Activated naive CD4-positive, alpha-beta T cell treated with anti-CD3 and anti-CD28 coated beads, Interleukin-2, amount 50 U/mL, for 16 hours (primary cell): ENCODE measurements at regions not wholly inside any gene's neighbourhood (a gene's known extent, or its start where the extent isn't known, plus 50 kb on each side); places are given as distances from the start of the nearest gene placed in this dataset.
"Not testable (repeated sequence)": the region's sequence is repeated elsewhere in the genome, so short reads cannot be mapped to it uniquely, and the experiment has no call there.

ENCODE experiments used
- DNase-seq: peaks from one replicate; pipeline ENCODE4 v3.0.0-alpha.2; 2020

DNA sequence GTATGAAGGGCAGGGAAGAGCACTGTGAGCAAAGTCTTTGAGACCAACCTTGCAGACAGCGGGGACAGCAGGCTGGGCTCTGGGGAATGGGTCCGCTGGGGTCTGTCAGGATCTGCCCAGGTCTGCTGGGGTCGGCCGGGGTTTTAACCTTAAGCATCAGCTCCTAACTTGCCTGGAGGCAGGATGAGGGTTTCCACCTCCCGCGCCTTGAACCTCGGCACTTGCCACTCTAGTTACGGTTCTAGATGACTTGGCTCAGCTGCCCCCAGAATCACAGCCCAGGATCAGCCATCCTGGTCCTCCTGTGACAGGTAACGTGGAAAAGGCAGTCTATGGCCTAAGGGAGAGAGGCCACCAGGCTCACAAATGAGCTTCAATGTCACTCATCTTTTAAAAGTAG, 50.4 kb upstream of the CACUL1 start:
- DNase-seq, result no peak

DNA sequence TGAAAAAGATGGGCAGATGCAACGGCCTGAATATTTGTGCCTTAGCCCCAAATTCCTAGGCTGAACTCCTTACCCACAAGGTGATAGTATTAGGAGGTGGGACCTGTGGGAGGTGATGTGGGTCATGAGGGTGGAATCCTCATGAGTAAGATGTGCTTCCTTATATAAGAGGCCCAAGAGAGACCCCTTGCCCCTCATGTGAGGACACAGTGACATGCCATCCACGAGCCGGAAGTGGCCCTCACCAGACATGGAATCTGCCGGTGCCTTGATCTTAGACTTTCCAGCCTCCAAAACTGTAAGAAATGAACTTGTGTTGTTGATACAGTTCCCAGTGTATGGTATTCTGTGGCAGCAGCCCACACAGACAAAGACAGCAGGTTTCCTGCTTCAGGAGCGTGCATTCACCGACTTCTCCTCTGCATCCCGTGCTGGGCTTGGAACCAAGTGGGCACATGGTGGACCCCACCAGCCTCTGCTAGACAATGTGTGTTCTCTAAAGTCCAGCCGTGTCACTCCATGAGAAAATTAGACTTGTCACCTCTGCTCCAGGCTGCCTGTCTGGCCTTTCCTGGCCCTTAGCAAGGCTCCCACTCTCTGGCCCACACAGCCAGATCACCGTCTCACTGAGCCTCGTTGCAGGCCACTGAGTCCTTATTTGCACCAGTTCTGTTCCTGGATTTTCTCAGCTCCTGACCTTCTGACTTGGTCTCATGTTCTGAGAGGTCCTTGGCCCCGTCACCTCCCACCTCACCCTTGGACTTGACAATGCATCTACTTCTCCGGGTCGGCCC, 52.9 kb upstream of the CACUL1 start:
- DNase-seq, result no peak

DNA sequence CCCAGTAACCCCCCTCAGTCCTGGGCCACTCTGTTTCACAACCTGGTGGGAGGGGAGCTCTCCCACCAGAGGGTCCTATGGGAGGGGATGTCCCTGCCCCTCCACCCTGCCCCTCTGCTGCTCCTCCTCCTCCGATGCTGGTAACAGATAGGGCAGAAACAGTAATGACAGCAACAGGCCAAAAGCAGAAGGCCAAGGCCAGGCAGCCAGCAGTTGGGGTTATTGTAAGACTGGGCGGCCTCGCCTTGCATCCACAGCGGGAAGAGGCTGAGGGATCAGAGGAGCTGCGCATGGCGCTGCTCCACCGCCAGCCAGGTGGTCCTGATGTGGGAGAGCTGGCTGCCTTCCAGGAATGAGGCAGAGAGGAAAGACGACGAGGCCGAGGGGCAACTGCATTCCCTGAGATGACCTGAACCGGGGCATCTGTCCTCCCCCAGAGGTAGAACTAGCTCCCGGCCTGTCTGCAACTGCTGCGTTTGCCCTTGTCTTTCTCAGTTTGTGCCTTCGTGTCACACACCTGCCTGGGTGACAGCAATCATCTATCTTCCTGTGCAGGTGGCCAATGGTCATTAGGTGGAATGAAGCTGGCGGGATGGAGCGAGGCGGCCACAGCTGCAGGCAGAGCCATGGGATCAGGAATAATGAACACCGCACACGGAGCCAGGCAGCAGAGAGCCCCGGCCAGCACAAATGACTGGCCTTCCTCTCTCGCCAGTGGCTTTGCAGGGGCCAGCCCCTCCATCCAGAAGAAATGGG, 54.0 kb upstream of the CACUL1 start:
- DNase-seq, result no peak

DNA sequence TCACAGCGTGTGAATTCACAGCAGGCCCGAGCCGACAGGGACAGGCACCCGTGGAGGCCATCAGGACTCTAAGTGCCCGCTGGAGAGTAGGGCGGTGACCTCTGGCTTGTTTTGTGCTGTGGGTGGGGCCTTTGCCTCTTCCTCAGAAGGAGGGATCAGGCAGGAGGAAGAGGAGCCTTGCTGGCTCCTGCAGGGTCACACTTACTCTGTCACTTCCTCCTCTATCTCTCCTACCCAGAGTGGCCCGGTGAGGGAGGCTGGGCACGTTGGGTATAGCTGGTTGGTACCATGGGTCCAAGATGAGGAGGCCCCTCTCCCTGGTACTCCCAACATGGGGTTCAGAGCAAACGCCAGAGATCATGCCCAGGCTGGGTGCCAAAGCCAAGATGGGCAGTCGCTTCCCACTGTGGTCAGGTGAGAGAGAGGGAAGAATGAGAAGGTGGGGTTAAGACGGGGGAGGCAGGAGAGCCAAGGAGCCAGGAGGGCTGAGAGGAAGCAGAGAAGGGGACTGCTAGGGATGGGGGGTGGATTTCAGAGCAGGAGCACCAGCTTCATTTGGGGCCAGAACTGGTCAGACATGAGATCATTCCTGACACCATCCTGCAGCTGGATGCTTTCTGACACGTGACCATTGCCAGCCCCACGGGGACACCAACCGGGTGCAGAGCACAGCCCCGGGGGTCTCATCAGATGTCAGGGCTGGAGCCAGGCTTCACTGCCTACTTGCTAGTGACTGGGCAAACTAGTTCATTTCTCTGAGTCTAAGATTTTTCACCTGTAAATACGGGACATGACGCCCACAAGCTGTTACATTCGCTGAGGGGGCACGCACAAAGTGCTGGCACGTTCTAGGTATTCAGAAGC, 54.8 kb upstream of the CACUL1 start:
- no peak for DNase-seq

DNA sequence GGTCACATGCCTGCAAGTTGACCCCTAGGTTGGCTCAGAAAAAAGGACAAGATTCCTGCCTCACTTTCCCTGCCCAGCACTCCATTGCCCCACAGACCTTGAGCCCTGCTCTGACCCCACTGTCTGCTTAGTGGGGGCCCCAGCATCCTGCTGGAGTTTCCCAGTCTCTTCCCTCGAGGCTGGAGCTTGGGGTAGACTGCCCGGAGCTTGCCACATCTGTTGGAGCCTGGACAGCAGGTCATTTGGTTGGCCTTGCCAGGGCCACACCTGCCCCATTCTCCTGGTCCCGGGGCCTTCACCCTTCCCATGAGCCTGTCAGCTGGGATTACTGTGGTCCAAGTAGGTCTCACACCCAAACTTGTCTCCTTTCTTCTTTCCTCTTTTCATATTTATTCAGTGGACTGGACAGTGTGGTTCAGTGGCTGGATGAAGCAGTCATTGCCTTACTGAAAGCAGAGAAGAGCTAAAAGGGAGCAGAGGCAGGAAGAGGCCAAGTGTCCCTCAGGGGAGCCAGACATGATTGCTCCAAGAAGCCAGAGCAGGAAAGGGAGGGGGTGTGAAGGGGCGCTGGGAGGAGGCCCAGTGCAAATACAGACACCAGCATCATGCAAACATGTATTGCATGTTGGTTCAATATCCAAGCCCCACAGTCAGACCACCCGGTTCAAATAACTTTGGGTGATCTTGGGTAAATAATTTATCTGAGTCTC, 56.2 kb upstream of the CACUL1 start:
- no peak for DNase-seq

DNA sequence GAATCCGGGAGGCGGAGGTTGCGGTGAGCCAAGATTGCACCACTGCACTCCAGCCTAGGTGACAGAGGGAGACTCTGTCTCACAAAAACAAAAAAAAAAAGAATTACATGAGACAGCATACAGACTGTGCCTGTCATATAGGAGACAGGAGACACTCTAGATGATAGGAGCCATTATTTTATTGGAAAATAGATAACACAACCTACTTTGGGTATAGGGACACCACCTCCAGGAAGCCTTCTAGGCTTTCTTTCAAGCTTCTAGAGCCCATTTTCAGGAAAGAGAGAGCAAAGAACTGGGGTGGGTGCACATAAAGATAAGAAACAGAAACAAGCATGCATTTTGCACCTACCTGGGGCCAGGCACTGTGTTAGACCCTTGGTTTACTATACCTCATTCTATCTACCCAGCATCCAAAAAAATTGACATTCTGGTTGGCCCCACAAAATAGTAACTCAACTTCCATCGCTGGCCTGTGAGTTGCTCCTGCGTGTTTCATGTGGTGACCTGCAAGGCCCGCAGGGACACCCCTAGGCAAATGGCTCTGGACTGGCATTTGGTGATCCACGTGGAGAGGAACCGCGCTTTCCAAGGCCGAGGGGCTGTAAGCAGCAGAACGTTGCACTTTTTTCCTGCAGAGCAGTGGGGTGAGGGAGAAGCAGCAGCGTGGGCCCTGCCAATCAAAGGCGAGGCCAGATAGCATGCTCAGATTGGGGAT, 57.1 kb upstream of the CACUL1 start:
- no peak for DNase-seq

DNA sequence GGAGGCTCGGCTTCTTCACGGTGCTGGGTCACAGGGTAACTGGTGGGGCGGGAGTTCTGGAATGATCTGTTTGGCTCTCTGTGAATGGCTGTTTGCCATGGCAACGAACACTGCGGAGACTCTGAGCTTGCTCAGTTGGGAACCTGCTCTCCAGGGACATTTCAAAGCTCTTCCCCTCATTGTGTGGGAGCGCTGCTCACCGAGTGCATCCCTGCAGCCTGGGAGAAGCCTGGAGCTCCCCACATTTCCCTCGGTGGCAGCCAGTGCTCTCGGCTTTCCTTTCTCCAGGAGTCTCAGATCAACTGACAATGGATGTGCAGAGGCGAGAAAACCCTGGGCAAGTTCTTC, 57.6 kb upstream of the CACUL1 start:
- no peak for DNase-seq

DNA sequence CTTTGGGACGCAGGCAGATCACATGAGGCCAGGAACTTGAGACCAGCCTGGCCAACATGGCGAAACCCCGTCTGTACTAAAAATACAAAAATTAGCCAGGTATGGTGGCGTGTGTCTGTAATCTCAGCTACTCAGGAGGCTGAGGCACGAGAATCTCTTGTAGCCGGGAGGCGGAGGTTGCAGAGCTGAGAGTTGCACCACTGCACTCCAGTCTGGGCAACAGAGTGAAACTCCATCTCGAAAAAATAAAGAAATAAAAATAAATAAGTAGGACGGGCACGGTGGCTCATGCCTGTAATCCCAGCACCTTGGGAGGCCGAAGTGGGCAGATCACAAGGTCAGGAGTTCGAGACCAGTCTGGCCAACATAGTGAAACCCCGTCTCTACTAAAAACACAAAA, 58.2 kb upstream of the CACUL1 start:
- DNase-seq, result not testable (repeated sequence)

DNA sequence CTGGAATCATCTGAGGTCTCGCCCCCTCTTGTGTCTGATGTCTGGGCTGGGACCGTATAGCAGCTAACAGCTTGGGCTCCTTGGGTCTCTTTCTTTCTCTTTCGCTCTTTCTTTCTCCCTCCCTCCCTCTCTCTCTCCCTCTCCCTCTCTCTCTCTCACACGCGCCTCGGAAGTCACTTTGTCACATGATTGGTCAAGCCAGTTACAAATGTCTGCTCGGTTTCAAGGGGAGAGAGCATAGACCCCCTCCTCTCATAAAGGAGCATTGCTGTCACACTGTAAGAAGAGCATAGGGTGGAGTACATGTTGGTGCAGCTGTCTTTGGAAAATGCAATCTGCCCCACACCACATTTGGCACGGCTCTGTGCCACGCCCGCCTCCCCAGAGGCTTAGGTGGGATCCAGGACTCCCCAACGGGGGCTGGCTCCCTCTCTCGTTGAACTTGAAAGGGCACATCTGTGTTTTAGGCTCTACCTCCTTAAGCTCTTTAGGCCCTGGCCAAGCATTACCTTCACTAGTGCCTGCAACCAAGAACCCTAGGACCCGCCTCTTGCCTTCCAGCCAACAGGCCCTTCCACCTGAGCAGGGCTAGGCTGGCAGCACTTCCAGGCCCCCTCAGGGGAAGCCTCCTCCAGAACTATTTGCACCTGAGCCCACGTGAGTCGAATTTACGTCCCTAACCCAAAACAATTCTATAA, 61.9 kb upstream of the CACUL1 start:
- DNase-seq, result no peak

DNA sequence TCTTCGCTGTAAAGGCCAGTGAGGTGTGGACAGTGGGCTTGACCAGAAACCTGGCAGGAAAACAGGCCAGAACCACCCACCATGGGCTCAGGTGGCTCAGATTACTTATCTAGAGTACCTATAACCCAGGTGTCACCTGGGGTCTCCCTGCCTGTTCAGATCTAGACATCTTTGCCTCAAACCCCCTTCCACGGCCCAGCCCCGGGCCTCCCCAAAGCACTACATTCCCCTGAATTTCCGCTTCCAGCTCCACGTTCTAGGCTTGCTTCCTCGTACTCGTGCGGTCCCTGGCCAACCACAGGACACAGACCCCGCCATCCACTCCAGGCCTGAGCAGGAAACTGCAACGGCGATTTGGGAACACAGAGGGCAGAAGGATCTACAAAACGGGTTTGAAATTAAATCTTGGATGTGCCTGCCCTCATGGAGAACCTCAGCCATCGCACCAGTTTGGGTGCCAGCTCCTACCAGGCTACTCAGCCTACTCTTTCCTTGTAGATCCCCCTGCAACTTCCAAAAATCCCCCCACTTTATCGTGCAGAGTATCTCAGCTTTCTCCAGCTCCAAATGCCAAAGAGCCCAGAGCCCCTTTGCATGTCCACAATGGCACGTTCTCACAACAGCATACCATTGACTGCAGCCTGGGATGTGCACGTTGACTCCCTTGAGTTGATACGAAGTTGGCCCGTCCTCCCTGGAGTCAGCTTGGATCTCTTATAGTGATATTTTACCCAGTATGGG, 62.7 kb upstream of the CACUL1 start:
- no peak for DNase-seq

DNA sequence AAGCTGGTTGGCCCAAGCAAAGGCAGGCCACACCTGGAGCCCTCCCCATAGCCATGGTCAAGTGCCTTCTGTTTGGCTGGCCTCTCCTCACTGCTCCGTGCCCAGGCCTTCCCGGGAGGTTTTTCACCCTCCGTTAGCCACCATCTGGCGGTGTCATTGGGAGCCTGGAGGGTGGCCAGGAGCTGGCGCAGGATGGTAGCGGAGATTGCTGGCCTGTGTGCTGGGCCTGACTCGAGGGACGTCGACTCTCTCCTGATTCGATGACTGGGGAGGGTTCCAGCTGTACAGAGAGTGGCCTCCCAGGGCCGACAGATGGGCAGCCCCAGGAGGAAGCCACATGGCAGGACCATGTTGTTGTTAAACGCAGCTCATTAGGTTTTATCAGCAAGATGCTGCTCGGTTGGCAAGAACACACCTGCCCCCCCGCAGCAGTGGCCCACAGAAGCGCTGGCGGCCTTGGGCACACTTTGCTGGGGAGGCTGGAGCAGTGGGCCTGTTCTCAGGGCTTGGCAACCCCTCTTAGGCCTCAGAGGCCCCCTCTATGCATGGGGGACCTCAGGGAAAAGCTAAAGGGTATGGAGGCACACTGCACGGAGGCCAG, 64.0 kb upstream of the CACUL1 start:
- no peak for DNase-seq

DNA sequence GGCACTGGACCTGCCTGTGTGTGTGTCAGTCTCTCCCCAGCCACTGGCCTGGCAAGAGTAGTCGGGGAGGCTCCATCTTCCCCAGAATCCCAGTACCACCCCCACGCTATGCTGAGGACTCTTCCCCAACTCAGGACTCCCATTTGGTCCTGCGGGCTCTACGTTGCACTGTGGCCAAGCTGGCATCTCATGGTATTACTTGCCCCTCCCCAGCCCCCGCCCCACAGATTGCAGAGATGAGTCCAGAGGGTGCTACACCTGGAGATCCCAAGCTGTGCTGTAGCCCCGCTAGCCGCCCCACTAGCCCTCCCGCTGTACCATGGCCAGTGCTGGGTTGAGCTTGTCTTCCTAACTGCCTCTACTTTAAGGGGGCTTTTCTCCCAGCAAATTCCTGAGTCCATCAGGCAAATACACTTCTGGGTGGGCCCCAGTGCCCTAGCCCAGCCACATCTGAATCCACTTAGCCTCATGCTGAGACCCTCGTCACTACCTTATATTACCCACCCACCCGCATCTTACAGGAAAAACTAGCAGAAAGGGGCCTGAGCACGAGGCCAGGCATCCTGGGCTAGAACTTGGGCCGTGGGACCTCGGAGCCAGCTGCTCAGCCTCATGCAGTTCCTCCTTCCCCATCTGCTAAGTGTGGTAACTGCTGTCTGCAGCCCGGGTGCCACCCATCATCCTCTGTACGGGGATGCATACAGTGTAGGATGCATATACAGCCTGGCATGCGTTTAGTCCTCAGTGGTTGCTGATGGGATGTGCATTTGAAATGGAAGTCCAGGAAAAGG, 65.8 kb upstream of the CACUL1 start:
- DNase-seq, result no peak

DNA sequence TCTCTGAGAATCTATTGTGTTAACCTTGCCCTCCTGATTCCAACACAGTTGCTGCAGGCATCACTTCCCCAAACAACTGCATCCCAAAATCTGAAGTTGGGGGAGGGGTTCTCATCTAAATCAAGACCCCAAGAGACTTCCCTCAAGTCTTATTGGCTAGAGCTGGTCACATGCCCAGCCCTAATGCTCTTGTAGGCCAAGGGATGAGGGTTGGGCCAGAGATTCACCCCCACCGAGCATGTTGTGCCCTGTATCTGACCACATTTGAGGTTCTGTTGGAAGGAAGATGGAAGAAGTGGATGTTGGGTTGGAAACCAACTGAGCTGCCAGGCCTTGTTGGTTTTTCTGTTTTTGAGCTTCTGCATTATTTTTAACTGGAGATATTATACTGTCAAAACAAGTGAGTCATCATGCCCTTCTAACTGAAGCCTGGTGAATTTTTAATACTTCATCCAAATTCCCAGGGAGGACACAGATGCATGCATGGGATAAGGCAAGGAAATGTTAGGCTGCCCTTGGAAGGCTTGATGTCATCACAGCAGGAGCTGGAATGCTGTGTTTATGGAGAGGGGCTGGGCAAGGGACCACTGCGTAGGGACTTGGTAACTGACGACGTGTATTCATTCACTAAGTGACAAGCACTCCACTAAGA, 68.6 kb upstream of the CACUL1 start:
- DNase-seq, result no peak

DNA sequence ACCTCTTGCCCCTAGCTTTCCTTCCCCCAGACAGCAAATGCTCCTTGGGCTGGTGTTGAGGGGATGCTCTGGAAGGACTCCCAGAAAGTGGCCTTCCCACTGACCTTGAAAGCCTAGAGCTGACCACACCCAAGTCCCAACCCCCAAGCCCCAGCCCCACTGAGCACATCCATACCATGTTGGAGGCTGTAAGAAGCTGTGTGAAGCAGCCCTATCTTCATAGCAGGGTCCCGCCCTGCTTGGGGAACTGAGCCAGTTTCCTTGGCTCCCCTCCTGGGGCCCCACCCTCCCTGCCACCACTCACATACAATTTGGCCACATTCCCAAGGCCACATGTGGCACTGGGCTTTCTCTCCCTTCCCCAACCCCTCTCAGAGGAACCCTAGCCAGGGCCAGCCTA, 72.3 kb upstream of the CACUL1 start:
- DNase-seq, result no peak

DNA sequence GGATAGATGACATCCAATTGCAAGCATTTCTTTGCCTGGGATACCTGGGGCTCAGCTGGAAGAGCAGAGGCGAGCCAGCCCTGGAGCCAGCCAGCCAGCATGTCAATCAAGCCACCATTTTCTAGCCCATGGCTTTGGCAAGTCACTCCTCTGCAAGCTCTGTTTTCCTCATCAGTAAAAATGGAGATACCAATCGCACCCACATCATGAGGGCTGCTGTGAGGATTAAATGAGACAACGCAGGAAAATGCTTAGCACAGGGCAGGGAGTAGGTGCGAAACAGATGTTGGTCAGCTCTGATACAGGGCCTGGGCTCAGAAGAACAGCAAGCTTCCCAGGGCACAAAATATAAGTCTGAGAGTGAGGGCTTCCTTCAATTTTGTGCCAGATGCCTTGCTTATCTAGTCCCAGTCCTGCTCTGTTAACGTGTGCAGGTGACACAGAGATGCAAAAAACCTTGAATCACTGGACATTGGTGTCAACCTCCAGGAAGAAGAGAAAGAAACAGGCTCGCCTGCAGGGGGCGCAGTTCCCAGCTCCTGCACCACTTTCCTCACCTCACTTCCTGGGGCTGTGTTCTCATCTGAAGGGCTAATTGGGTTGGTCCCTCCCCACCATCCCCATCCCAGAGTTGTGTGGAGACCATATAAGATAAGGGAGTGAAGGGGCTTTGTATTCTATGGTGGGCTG, 72.8 kb upstream of the CACUL1 start:
- no peak for DNase-seq

DNA sequence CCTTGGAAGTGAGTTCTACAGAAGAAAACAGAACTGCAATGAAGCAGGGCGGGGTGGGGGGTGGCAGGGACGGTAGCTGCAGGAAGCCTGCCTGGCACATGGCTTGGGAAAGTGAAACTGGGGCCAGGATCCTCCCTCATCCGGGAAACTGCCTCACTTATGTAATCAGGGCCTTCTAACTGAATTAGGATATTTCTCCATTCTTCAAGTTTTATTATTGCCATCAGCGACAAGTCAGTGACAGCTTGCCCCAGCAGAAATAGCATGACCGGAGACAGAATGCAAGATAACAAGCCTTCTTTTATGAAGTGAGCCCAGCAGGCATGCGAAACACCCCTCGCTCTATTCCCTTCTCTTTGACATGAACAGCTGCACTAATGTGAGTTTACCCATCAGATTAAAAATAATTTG, 77.5 kb upstream of the CACUL1 start:
- DNase-seq, result no peak

DNA sequence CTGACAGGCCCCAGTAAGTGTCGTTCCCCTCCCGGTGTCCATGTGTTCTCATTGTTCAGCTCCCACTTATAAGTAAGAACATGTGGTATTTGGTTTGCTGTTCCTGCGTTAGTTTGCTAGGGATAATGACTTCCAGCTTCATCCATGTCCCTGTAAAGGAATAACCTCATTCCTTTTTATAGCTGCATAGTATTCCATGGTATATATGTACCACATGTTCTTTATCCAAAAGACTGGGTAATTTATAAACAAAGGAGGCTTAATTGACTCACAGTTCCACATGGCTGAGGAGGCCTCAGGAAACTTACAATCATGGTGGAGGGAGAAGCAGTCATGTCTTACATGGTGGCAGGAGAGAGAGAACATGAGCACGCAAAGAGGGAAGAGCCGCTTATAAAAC, 79.6 kb upstream of the CACUL1 start:
- not testable (repeated sequence) for DNase-seq

DNA sequence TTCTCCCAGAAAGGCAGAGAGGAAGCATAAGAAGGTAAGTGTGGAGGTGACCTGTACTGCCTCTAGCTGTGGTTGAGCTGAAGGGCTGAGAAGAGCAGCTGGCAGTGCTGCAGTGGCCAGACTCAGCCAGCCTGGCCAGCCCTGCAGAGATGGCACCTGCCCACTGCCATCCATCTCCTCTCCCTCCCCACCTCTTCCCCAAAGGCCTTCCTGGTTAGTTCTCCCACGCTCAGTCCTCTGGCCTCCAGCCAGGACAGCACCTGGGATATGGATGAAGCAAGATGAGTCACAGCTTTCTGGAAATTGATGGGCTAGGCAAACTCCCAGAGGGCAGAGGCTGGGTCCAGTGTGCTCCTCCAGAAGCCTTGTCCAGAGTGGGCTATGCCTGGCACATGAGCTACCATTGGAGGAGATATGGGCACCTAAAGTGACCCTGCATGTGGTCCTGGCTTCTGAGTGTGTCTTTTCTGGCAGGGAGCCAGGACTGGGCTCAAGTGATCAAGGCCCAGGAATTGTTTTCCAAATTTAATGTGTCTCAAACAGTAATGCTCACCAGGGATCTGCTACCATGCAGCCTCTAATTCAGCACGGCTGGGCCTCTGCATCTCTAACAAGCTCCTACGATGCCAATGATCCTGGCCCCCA, 81.0 kb upstream of the CACUL1 start:
- DNase-seq, result no peak
